ENCODE measurements at regions not wholly inside any gene's neighbourhood (a gene's known extent, or its start where the extent isn't known, plus 50 kb on each side); places are given as distances from the start of the nearest gene placed in this dataset.

- Histone ChIP-seq H3K27ac (ENCODE audit: low read length) (no peak overlapping the region), H3K4me3 (ENCODE audit: control insufficient read depth in 1 of 2, extremely low read depth in 1 of 2, low read length in 1 of 2) (no peak overlapping the region), H3K27me3 (replicated peaks in 1 of 2; ENCODE audit: control insufficient read depth in 2 of 2, extremely low read depth in 1 of 2, insufficient read depth in 2 of 2, low read length in 1 of 2) (peaks cover 0 to 6% of the 10 kb centered on the region in 2 experiments), H3K36me3 (ENCODE audit: control insufficient read depth in 2 of 2, extremely low read depth in 1 of 2, insufficient read depth in 1 of 2, low read length in 1 of 2) (no peaks in the 10 kb centered on the region), H3K9me3 (no peaks in the 10 kb centered on the region), H3K4me1 (ENCODE audit: control insufficient read depth in 1 of 2, extremely low read depth in 1 of 2, insufficient read depth in 2 of 2, low read length in 2 of 2) (no peaks in the 10 kb centered on the region)
- no peak overlapping the region for H3K27ac Mint-ChIP-seq
- H3K4me1 Mint-ChIP-seq = no peaks in the 10 kb centered on the region
- H3K27me3 Mint-ChIP-seq = peaks cover 23 to 24% of the 10 kb centered on the region in 2 donors
- CTCF ChIA-PET = no interaction called here
- POLR2A ChIA-PET = no interaction called here
- ATAC-seq (replicated peaks in 1 of 4) = no peak
- H3K9me3 Mint-ChIP-seq = no peaks in the 10 kb centered on the region
- no peaks in the 10 kb centered on the region for H3K36me3 Mint-ChIP-seq
- no peak for DNase-seq
- WGBS (ENCODE audit: insufficient coverage) = no CpG with 5 or more reads among the region's 2 CpGs
- H3K4me3 Mint-ChIP-seq = no peak overlapping the region
Observed at GRCh38 chr5:174386846-174387245, 337.5 kb upstream of the MSX2 start.

- no peaks in the 10 kb centered on the region for H3K36me3 ChIP-seq (ENCODE audit: control insufficient read depth in 2 of 2, extremely low read depth in 1 of 2, insufficient read depth in 1 of 2, low read length in 1 of 2)
- POLR2A ChIA-PET = no interaction called here
- CTCF ChIA-PET = no interaction called here
- H3K27ac Mint-ChIP-seq = no peak overlapping the region
- no peaks in the 10 kb centered on the region for H3K36me3 Mint-ChIP-seq
- H3K4me1 ChIP-seq (ENCODE audit: control insufficient read depth in 1 of 2, extremely low read depth in 1 of 2, insufficient read depth in 2 of 2, low read length in 2 of 2) = no peaks in the 10 kb centered on the region
- H3K27ac ChIP-seq (ENCODE audit: low read length) = no peak overlapping the region
- H3K9me3 ChIP-seq = no peaks in the 10 kb centered on the region
- ATAC-seq (replicated peaks in 1 of 4) (no peak), DNase-seq (no peak)
- H3K4me3 Mint-ChIP-seq = no peak overlapping the region
- H3K9me3 Mint-ChIP-seq = no peaks in the 10 kb centered on the region
- peaks cover 0 to 6% of the 10 kb centered on the region in 2 experiments for H3K27me3 ChIP-seq (replicated peaks in 1 of 2; ENCODE audit: control insufficient read depth in 2 of 2, extremely low read depth in 1 of 2, insufficient read depth in 2 of 2, low read length in 1 of 2)
- H3K27me3 Mint-ChIP-seq = peaks cover 23 to 30% of the 10 kb centered on the region in 2 donors
- no peak overlapping the region for H3K4me3 ChIP-seq (ENCODE audit: control insufficient read depth in 1 of 2, extremely low read depth in 1 of 2, low read length in 1 of 2)
- no CpG with 5 or more reads among the region's 1 CpG for WGBS (ENCODE audit: insufficient coverage)
- H3K4me1 Mint-ChIP-seq = no peaks in the 10 kb centered on the region
Observed at GRCh38 chr5:174387448-174387847, 336.9 kb upstream of the MSX2 start.

- H3K4me3 ChIP-seq (ENCODE audit: control insufficient read depth in 1 of 2, extremely low read depth in 1 of 2, low read length in 1 of 2) = no peak overlapping the region
- no peaks in the 10 kb centered on the region for H3K36me3 ChIP-seq (ENCODE audit: control insufficient read depth in 2 of 2, extremely low read depth in 1 of 2, insufficient read depth in 1 of 2, low read length in 1 of 2)
- ChIA-PET POLR2A (no interaction called here), CTCF (no interaction called here)
- DNase-seq (no peak), ATAC-seq (replicated peaks in 1 of 4) (no peak)
- no peaks in the 10 kb centered on the region for H3K9me3 ChIP-seq
- no peak overlapping the region for H3K27ac ChIP-seq (ENCODE audit: low read length)
- Mint-ChIP-seq H3K27ac (no peak overlapping the region), H3K36me3 (no peaks in the 10 kb centered on the region), H3K4me3 (no peak overlapping the region), H3K27me3 (peaks cover 9 to 13% of the 10 kb centered on the region in 2 donors), H3K9me3 (no peaks in the 10 kb centered on the region), H3K4me1 (no peaks in the 10 kb centered on the region)
- 90% methylated on average over 4 of the region's 6 CpGs for WGBS (ENCODE audit: insufficient coverage)
- H3K27me3 ChIP-seq (replicated peaks in 1 of 2; ENCODE audit: control insufficient read depth in 2 of 2, extremely low read depth in 1 of 2, insufficient read depth in 2 of 2, low read length in 1 of 2) = peaks cover 0 to 3% of the 10 kb centered on the region in 2 experiments
- no peaks in the 10 kb centered on the region for H3K4me1 ChIP-seq (ENCODE audit: control insufficient read depth in 1 of 2, extremely low read depth in 1 of 2, insufficient read depth in 2 of 2, low read length in 2 of 2)
Observed at GRCh38 chr5:174392892-174393291, 331.5 kb upstream of the MSX2 start.

GRCh38 chr5:174396541-174396940 is 327.8 kb upstream of the MSX2 start:
- H3K27ac ChIP-seq (ENCODE audit: low read length) = no peak overlapping the region
- POLR2A ChIA-PET = no interaction called here
- CTCF ChIA-PET = interaction anchor here in 1 of 2 donors (0.6 kb wide), 1 partner anchor 10 kb away, joined by 3 read pairs; no protein-coding TSS in a partner anchor
- H3K9me3 Mint-ChIP-seq = peaks cover 0 to 3% (median 0%) of the 10 kb centered on the region in 3 donors
- H3K4me1 Mint-ChIP-seq = no peaks in the 10 kb centered on the region
- no peaks in the 10 kb centered on the region for H3K36me3 ChIP-seq (ENCODE audit: control insufficient read depth in 2 of 2, extremely low read depth in 1 of 2, insufficient read depth in 1 of 2, low read length in 1 of 2)
- H3K27ac Mint-ChIP-seq = no peak overlapping the region
- WGBS (ENCODE audit: insufficient coverage) = 56% methylated on average over 1 of the region's 4 CpGs
- no peaks in the 10 kb centered on the region for H3K9me3 ChIP-seq
- DNase-seq (no peak), ATAC-seq (replicated peaks in 1 of 4) (no peak)
- no peak overlapping the region for H3K4me3 Mint-ChIP-seq
- peaks cover 9 to 19% of the 10 kb centered on the region in 2 donors for H3K27me3 Mint-ChIP-seq
- H3K4me3 ChIP-seq (ENCODE audit: control insufficient read depth in 1 of 2, extremely low read depth in 1 of 2, low read length in 1 of 2) = no peak overlapping the region
- H3K36me3 Mint-ChIP-seq = no peaks in the 10 kb centered on the region
- H3K27me3 ChIP-seq (replicated peaks in 1 of 2; ENCODE audit: control insufficient read depth in 2 of 2, extremely low read depth in 1 of 2, insufficient read depth in 2 of 2, low read length in 1 of 2) = peaks cover 0 to 3% of the 10 kb centered on the region in 2 experiments
- no peaks in the 10 kb centered on the region for H3K4me1 ChIP-seq (ENCODE audit: control insufficient read depth in 1 of 2, extremely low read depth in 1 of 2, insufficient read depth in 2 of 2, low read length in 2 of 2)

GRCh38 chr5:174397206-174397605 is 327.2 kb upstream of the MSX2 start:
- Mint-ChIP-seq H3K9me3 (peaks cover 0 to 3% (median 0%) of the 10 kb centered on the region in 3 donors), H3K27me3 (peaks cover 9 to 18% of the 10 kb centered on the region in 2 donors), H3K27ac (no peak overlapping the region), H3K36me3 (no peaks in the 10 kb centered on the region), H3K4me1 (no peaks in the 10 kb centered on the region), H3K4me3 (no peak overlapping the region)
- peaks cover 0 to 3% of the 10 kb centered on the region in 2 experiments for H3K27me3 ChIP-seq (replicated peaks in 1 of 2; ENCODE audit: control insufficient read depth in 2 of 2, extremely low read depth in 1 of 2, insufficient read depth in 2 of 2, low read length in 1 of 2)
- H3K4me1 ChIP-seq (ENCODE audit: control insufficient read depth in 1 of 2, extremely low read depth in 1 of 2, insufficient read depth in 2 of 2, low read length in 2 of 2) = no peaks in the 10 kb centered on the region
- POLR2A ChIA-PET = no interaction called here
- WGBS (ENCODE audit: insufficient coverage) = no CpG with 5 or more reads among the region's 4 CpGs
- no peak for ATAC-seq (replicated peaks in 1 of 4)
- no peak overlapping the region for H3K4me3 ChIP-seq (ENCODE audit: control insufficient read depth in 1 of 2, extremely low read depth in 1 of 2, low read length in 1 of 2)
- H3K36me3 ChIP-seq (ENCODE audit: control insufficient read depth in 2 of 2, extremely low read depth in 1 of 2, insufficient read depth in 1 of 2, low read length in 1 of 2) = no peaks in the 10 kb centered on the region
- no peak overlapping the region for H3K27ac ChIP-seq (ENCODE audit: low read length)
- no peak for DNase-seq
- CTCF ChIA-PET = interaction anchor here in 1 of 2 donors (0.6 kb wide), 1 partner anchor 9 kb away, joined by 3 read pairs; no protein-coding TSS in a partner anchor
- H3K9me3 ChIP-seq = no peaks in the 10 kb centered on the region

GRCh38 chr5:174398171-174398570 is 326.2 kb upstream of the MSX2 start:
- H3K27ac Mint-ChIP-seq = no peak overlapping the region
- H3K9me3 Mint-ChIP-seq = peaks cover 0 to 3% (median 0%) of the 10 kb centered on the region in 3 donors
- H3K27ac ChIP-seq (ENCODE audit: low read length) = no peak overlapping the region
- no peak for ATAC-seq (replicated peaks in 1 of 4)
- no peaks in the 10 kb centered on the region for H3K9me3 ChIP-seq
- no peaks in the 10 kb centered on the region for H3K36me3 Mint-ChIP-seq
- CTCF ChIA-PET = no interaction called here
- H3K4me3 ChIP-seq (ENCODE audit: control insufficient read depth in 1 of 2, extremely low read depth in 1 of 2, low read length in 1 of 2) = no peak overlapping the region
- 67% methylated on average over 2 of the region's 2 CpGs for WGBS (ENCODE audit: insufficient coverage)
- H3K4me1 Mint-ChIP-seq = no peaks in the 10 kb centered on the region
- POLR2A ChIA-PET = no interaction called here
- H3K4me1 ChIP-seq (ENCODE audit: control insufficient read depth in 1 of 2, extremely low read depth in 1 of 2, insufficient read depth in 2 of 2, low read length in 2 of 2) = no peaks in the 10 kb centered on the region
- H3K27me3 ChIP-seq (replicated peaks in 1 of 2; ENCODE audit: control insufficient read depth in 2 of 2, extremely low read depth in 1 of 2, insufficient read depth in 2 of 2, low read length in 1 of 2) = peaks cover 0 to 3% of the 10 kb centered on the region in 2 experiments
- no peak for DNase-seq
- H3K4me3 Mint-ChIP-seq = no peak overlapping the region
- no peaks in the 10 kb centered on the region for H3K36me3 ChIP-seq (ENCODE audit: control insufficient read depth in 2 of 2, extremely low read depth in 1 of 2, insufficient read depth in 1 of 2, low read length in 1 of 2)
- peaks cover 9 to 13% of the 10 kb centered on the region in 2 donors for H3K27me3 Mint-ChIP-seq

GRCh38 chr5:174399411-174399810 is 325.0 kb upstream of the MSX2 start:
- Mint-ChIP-seq H3K9me3 (peaks cover 0 to 3% (median 0%) of the 10 kb centered on the region in 3 donors), H3K27me3 (peaks cover 5 to 13% of the 10 kb centered on the region in 2 donors), H3K36me3 (no peaks in the 10 kb centered on the region), H3K27ac (no peak overlapping the region), H3K4me1 (no peaks in the 10 kb centered on the region), H3K4me3 (no peak overlapping the region)
- Histone ChIP-seq H3K36me3 (ENCODE audit: control insufficient read depth in 2 of 2, extremely low read depth in 1 of 2, insufficient read depth in 1 of 2, low read length in 1 of 2) (no peaks in the 10 kb centered on the region), H3K27me3 (replicated peaks in 1 of 2; ENCODE audit: control insufficient read depth in 2 of 2, extremely low read depth in 1 of 2, insufficient read depth in 2 of 2, low read length in 1 of 2) (peaks cover 0 to 3% of the 10 kb centered on the region in 2 experiments), H3K9me3 (no peaks in the 10 kb centered on the region), H3K27ac (ENCODE audit: low read length) (no peak overlapping the region), H3K4me1 (ENCODE audit: control insufficient read depth in 1 of 2, extremely low read depth in 1 of 2, insufficient read depth in 2 of 2, low read length in 2 of 2) (no peaks in the 10 kb centered on the region), H3K4me3 (ENCODE audit: control insufficient read depth in 1 of 2, extremely low read depth in 1 of 2, low read length in 1 of 2) (no peak overlapping the region)
- 88% methylated on average over 1 of the region's 2 CpGs for WGBS (ENCODE audit: insufficient coverage)
- POLR2A ChIA-PET = interaction anchor here in 1 of 2 donors (0.6 kb wide), 1 partner anchor 113 kb away, joined by 3 read pairs; no protein-coding TSS in a partner anchor
- CTCF ChIA-PET = no interaction called here
- ATAC-seq (replicated peaks in 1 of 4) = no peak
- no peak for DNase-seq

All from T-cell (primary cell).